Mesenchymal stem cell (in vitro differentiated cells and primary cell): ENCODE measurements at regions not wholly inside any gene's neighbourhood (a gene's known extent, or its start where the extent isn't known, plus 50 kb on each side); places are given as distances from the start of the nearest gene placed in this dataset.

ENCODE experiments used
- DNase-seq: peaks from one replicate; pipeline ENCODE4 v3.0.0-alpha.2; 2013
- H2AFZ ChIP-seq: one replicate; pipeline ENCODE4 v1.6.1; 2013; ENCODE audit warnings: low read depth, mild to moderate bottlenecking, control low read depth, inconsistent platforms, low read length, moderate library complexity
- H2AK5ac ChIP-seq: 2 replicates; pipeline ENCODE4 v1.6.1; 2013; ENCODE audit warnings: low read length, moderate library complexity, mild to moderate bottlenecking, inconsistent platforms; ENCODE audit not compliant: severe bottlenecking
- H2BK120ac ChIP-seq: one replicate; pipeline ENCODE4 v1.6.1; 2013; ENCODE audit warnings: low read depth, mild to moderate bottlenecking, inconsistent platforms, low read length, moderate library complexity
- H2BK12ac ChIP-seq, 2 experiments: one replicate each; pipeline ENCODE4 v1.6.1; 2013; ENCODE audit warnings: inconsistent platforms in 2 of 2, low read length in 2 of 2, mild to moderate bottlenecking in 2 of 2, moderate library complexity in 2 of 2, control low read depth in 1 of 2
- H2BK15ac ChIP-seq: one replicate; pipeline ENCODE4 v1.6.1; 2013; ENCODE audit warnings: mild to moderate bottlenecking, low read depth, inconsistent platforms; ENCODE audit not compliant: poor library complexity, severe bottlenecking
- H2BK5ac ChIP-seq: 2 replicates; pipeline ENCODE4 v1.6.1; 2013; ENCODE audit warnings: low read depth, mild to moderate bottlenecking, low read length, control low read depth, inconsistent platforms; ENCODE audit not compliant: poor library complexity, severe bottlenecking
- H3K14ac ChIP-seq, 2 experiments: one replicate each; pipeline ENCODE4 v1.6.1; 2013; ENCODE audit warnings: inconsistent platforms in 2 of 2, low read length in 2 of 2, control low read depth in 1 of 2, mild to moderate bottlenecking in 1 of 2, moderate library complexity in 1 of 2
- H3K18ac ChIP-seq, 2 experiments: one replicate each; pipeline ENCODE4 v1.6.1; 2013; ENCODE audit warnings: inconsistent platforms in 2 of 2, low read length in 2 of 2, control low read depth in 1 of 2, low read depth in 1 of 2, mild to moderate bottlenecking in 1 of 2
- H3K23ac ChIP-seq, 2 experiments: one replicate each; pipeline ENCODE4 v1.6.1; 2013; ENCODE audit warnings: inconsistent platforms in 2 of 2, low read length in 2 of 2, mild to moderate bottlenecking in 2 of 2, moderate library complexity in 2 of 2, control low read depth in 1 of 2
- H3K27ac ChIP-seq: 2 replicates; pipeline ENCODE4 v1.5.1; 2013; ENCODE audit warnings: mild to moderate bottlenecking, moderate library complexity, low read length, control low read depth, inconsistent platforms; ENCODE audit not compliant: poor library complexity, severe bottlenecking
- H3K27me3 ChIP-seq, 2 experiments: 2 replicates each; pipeline versions ENCODE4 v1.6.1 to v1.7.0; 2013; ENCODE audit warnings: low read length in 2 of 2, mild to moderate bottlenecking in 2 of 2, moderate library complexity in 2 of 2, control low read depth in 1 of 2, inconsistent platforms in 1 of 2; ENCODE audit not compliant: control insufficient read depth in 1 of 2, insufficient read depth in 1 of 2
- H3K36me3 ChIP-seq, 2 experiments: 2 replicates each; pipeline versions ENCODE4 v1.6.1 to v1.7.0; 2013; ENCODE audit warnings: low read length in 2 of 2, control low read depth in 1 of 2, inconsistent platforms in 1 of 2, low read depth in 1 of 2, mild to moderate bottlenecking in 1 of 2; ENCODE audit not compliant: insufficient read depth in 2 of 2, control insufficient read depth in 1 of 2
- H3K4ac ChIP-seq, 2 experiments: one replicate each; pipeline ENCODE4 v1.6.1; 2013; ENCODE audit warnings: inconsistent platforms in 2 of 2, low read length in 2 of 2, mild to moderate bottlenecking in 2 of 2, moderate library complexity in 2 of 2, control low read depth in 1 of 2, low read depth in 1 of 2
- H3K4me1 ChIP-seq: 2 replicates; pipeline ENCODE4 v1.6.1; 2013; ENCODE audit warnings: low read depth, low read length, control low read depth; ENCODE audit not compliant: control insufficient read depth, insufficient read depth
- H3K4me2 ChIP-seq: 2 replicates; pipeline ENCODE4 v1.6.1; 2013; ENCODE audit warnings: low read length, mild to moderate bottlenecking, inconsistent platforms; ENCODE audit not compliant: poor library complexity, severe bottlenecking
- H3K4me3 ChIP-seq, 2 experiments: 2 replicates each; pipeline versions ENCODE4 v1.5.1 to v1.7.0; 2013; ENCODE audit warnings: low read length in 2 of 2, mild to moderate bottlenecking in 2 of 2, control low read depth in 1 of 2, low read depth in 1 of 2; ENCODE audit not compliant: insufficient read depth in 1 of 2
- H3K79me1 ChIP-seq: replicated peaks from 2 replicates; pipeline ENCODE4 v1.6.1; 2013; ENCODE audit warnings: mild to moderate bottlenecking, control low read depth, low read length, inconsistent platforms; ENCODE audit not compliant: poor library complexity, severe bottlenecking
- H3K9ac ChIP-seq: 2 replicates; pipeline ENCODE4 v1.7.0; 2013; ENCODE audit warnings: mild to moderate bottlenecking, low read length, moderate library complexity
- H3K9me3 ChIP-seq: 2 replicates; pipeline ENCODE4 v1.7.0; 2013; ENCODE audit warnings: mild to moderate bottlenecking, low read length; ENCODE audit not compliant: control insufficient read depth
- H4K8ac ChIP-seq: one replicate; pipeline ENCODE4 v1.6.1; 2013; ENCODE audit warnings: inconsistent platforms, mild to moderate bottlenecking, low read length, moderate library complexity
- H4K91ac ChIP-seq: one replicate; pipeline ENCODE4 v1.6.1; 2013; ENCODE audit warnings: mild to moderate bottlenecking, low read length, inconsistent platforms
- WGBS: methylation state at CpG from one replicate; pipeline ENCODE4 v1.1.7; 2013; ENCODE audit warnings: mixed read lengths; 5-methylcytosine and 5-hydroxymethylcytosine counted together

DNA sequence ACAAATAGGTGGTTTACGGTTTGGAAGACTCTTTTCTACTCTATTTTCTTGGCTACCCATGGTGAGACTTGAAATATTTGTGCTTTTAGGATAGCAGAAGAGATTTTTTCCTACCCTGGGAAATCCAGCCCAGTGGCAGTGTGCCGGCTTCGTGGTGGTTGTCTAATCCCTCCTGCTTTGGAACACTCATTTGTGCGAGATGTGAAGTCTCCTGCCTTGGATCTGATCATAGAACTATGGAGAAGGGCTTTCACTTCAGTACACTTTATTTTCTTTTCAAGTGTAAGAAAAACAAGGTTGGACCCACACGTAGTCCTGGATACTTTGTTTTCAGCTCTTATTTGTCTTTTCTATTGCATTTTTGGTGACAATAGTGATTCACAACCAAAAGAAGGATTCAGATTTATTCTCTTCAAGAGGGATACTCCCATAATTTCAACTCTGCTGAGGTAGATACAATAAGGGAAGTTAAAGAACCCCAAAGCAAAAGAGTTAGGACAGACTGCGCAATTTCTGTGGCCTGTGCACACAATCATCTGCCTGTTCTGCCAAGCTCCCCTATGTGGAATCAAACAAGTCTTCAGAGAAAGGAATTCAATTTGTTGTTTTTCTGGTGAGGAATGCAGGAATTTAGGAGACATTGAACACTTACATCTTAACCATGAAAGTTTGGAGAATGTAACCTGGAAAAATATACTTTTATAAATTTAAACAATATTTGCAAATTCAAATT, 413.2 kb downstream of the GJA1 start:
- no peak overlapping the region for H2AFZ ChIP-seq
- no peaks in the 10 kb centered on the region for H3K36me3 ChIP-seq
- H2BK12ac ChIP-seq = no peak overlapping the region
- H2BK15ac ChIP-seq = no peak overlapping the region
- H3K23ac ChIP-seq = no peak overlapping the region
- no peak overlapping the region for H2BK5ac ChIP-seq
- H3K27ac ChIP-seq = no peak overlapping the region
- no peaks in the 10 kb centered on the region for H3K79me1 ChIP-seq
- H4K8ac ChIP-seq = no peak overlapping the region
- peak overlapping the region in 1 of 2 experiments; percentile 41 for H3K4ac ChIP-seq
- H3K4me2 ChIP-seq = no peak overlapping the region
- H2BK120ac ChIP-seq = peak overlapping the region; percentile 11
- no peak for DNase-seq
- H3K14ac ChIP-seq = no peak overlapping the region
- H3K9ac ChIP-seq = peak overlapping the region; percentile 33
- peak overlapping the region in 1 of 2 experiments; percentile 70 for H3K18ac ChIP-seq
- H3K4me1 ChIP-seq = no peaks in the 10 kb centered on the region
- H2AK5ac ChIP-seq = no peak overlapping the region
- H4K91ac ChIP-seq = no peak overlapping the region
- 87% methylated on average over 5 of the region's 6 CpGs for WGBS
- H3K4me3 ChIP-seq = no peak overlapping the region
- no peaks in the 10 kb centered on the region for H3K27me3 ChIP-seq
- H3K9me3 ChIP-seq = no peaks in the 10 kb centered on the region

DNA sequence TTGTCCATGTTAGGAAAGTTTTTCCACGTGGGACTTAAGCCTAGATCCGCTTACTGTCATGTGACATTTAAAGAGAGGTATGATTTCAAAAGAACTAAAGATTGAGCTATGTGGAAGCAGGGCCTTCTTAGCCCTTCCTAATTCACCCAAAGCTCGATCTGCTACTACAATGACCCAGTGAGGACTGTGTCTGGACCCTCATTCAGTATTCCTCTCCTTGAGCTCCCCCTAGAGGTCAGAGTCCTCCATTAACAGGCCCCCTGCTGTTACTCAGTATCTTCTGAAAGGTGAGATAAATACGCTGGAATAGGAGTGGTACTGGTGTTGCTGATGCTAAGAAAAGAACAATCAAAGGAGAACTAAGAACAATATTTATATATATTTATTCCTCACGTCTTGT, 414.0 kb downstream of the GJA1 start:
- no peaks in the 10 kb centered on the region for H3K9me3 ChIP-seq
- H3K4ac ChIP-seq = peak overlapping the region; percentile 30 to 58
- no peak overlapping the region for H3K18ac ChIP-seq
- H3K4me2 ChIP-seq = no peak overlapping the region
- H3K27ac ChIP-seq = no peak overlapping the region
- no peak overlapping the region for H3K23ac ChIP-seq
- no peaks in the 10 kb centered on the region for H3K4me1 ChIP-seq
- H2AK5ac ChIP-seq = no peak overlapping the region
- no peaks in the 10 kb centered on the region for H3K79me1 ChIP-seq
- no peak overlapping the region for H2BK12ac ChIP-seq
- H3K36me3 ChIP-seq = no peaks in the 10 kb centered on the region
- no peak overlapping the region for H3K14ac ChIP-seq
- no peak overlapping the region for H3K4me3 ChIP-seq
- no peak overlapping the region for H4K8ac ChIP-seq
- DNase-seq = peak; percentile 80
- H2BK5ac ChIP-seq = no peak overlapping the region
- no peak overlapping the region for H2BK120ac ChIP-seq
- no peak overlapping the region for H2BK15ac ChIP-seq
- peak overlapping the region; percentile 33 for H3K9ac ChIP-seq
- H4K91ac ChIP-seq = no peak overlapping the region
- no peak overlapping the region for H2AFZ ChIP-seq
- no peaks in the 10 kb centered on the region for H3K27me3 ChIP-seq
- WGBS = 8% methylated on average over 2 of the region's 5 CpGs

DNA sequence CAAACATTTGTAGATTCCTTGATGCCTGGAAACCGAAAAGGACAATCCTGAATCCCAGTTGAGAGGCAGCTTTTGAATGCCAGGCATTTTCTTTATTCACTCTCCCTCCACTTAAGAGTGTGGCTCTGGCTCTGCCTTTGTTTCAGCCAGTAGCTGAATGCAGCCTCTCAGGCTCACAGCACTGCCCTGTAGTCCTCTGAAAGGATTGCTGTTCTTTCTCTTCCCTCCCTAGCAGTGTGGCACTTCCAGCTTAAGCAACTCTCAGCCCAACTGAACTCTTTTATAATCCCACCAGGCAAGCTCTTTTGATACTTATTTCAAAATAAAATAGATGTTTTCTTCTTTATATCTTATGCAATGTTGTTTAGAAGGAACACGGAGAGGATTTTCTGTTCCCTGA, 415.6 kb downstream of the GJA1 start:
- H4K91ac ChIP-seq = no peak overlapping the region
- H3K27me3 ChIP-seq = no peaks in the 10 kb centered on the region
- peak overlapping the region; percentile 72 for H3K9ac ChIP-seq
- no peak overlapping the region for H2BK120ac ChIP-seq
- H3K36me3 ChIP-seq = no peaks in the 10 kb centered on the region
- H3K4me1 ChIP-seq = no peaks in the 10 kb centered on the region
- H3K4me3 ChIP-seq = no peak overlapping the region
- no peak overlapping the region for H3K27ac ChIP-seq
- no peaks in the 10 kb centered on the region for H3K9me3 ChIP-seq
- no peak overlapping the region for H2AFZ ChIP-seq
- DNase-seq = peak; percentile 41
- WGBS = 37% methylated on average over 2 of the region's 2 CpGs
- H3K4ac ChIP-seq = no peak overlapping the region
- H3K4me2 ChIP-seq = no peak overlapping the region
- peak overlapping the region in 1 of 2 experiments; percentile 28 for H3K18ac ChIP-seq
- no peak overlapping the region for H2BK5ac ChIP-seq
- H2AK5ac ChIP-seq = peak overlapping the region; percentile 23
- no peaks in the 10 kb centered on the region for H3K79me1 ChIP-seq
- no peak overlapping the region for H3K14ac ChIP-seq
- H3K23ac ChIP-seq = no peak overlapping the region
- no peak overlapping the region for H4K8ac ChIP-seq
- H2BK15ac ChIP-seq = no peak overlapping the region
- H2BK12ac ChIP-seq = no peak overlapping the region

GRCh38 chr6:121853686-121854085, 418.2 kb downstream of the GJA1 start:
- Histone ChIP-seq H2AFZ (no peak overlapping the region), H2AK5ac (no peak overlapping the region), H3K36me3 (no peaks in the 10 kb centered on the region), H3K27me3 (no peaks in the 10 kb centered on the region), H3K14ac (no peak overlapping the region), H3K79me1 (no peaks in the 10 kb centered on the region), H3K9ac (no peak overlapping the region), H3K9me3 (no peaks in the 10 kb centered on the region), H2BK12ac (no peak overlapping the region), H4K91ac (no peak overlapping the region), H3K4me2 (no peak overlapping the region), H3K27ac (no peak overlapping the region), H3K4me1 (no peaks in the 10 kb centered on the region), H2BK5ac (no peak overlapping the region), H2BK15ac (no peak overlapping the region), H3K18ac (no peak overlapping the region), H3K4ac (no peak overlapping the region), H3K23ac (no peak overlapping the region), H3K4me3 (no peak overlapping the region), H2BK120ac (peak overlapping the region; percentile 56), H4K8ac (no peak overlapping the region)
- DNase-seq = no peak
- 94% methylated on average over 4 of the region's 4 CpGs for WGBS
